Lung microvascular endothelial cell (primary cell): ENCODE measurements at regions not wholly inside any gene's neighbourhood (a gene's known extent, or its start where the extent isn't known, plus 50 kb on each side); places are given as distances from the start of the nearest gene placed in this dataset.

ENCODE experiments used
- DNase-seq, 2 donors: peaks; one replicate each; pipeline versions ENCODE4 v3.0.0 to v3.0.0-alpha.2; 2010; ENCODE audit warnings: low read depth in 2 of 2

- no peak for DNase-seq
Observed at GRCh38 chr1:191888996-191889622, 269.2 kb upstream of the RGS18 start.

GRCh38 chr1:191889623-191890003 lies 268.6 kb upstream of the RGS18 start:
- DNase-seq: no peak

- DNase-seq: no peak
Observed at GRCh38 chr1:191890433-191891088, 267.7 kb upstream of the RGS18 start.

GRCh38 chr1:191892716-191893115 lies 265.5 kb upstream of the RGS18 start:
- DNase-seq: no peak

GRCh38 chr1:191895049-191895448 lies 263.2 kb upstream of the RGS18 start:
- DNase-seq: no peak

- DNase-seq: no peak
Observed at GRCh38 chr1:191895462-191896058, 262.7 kb upstream of the RGS18 start.

- no peak for DNase-seq
Observed at GRCh38 chr1:191897134-191897533, 261.1 kb upstream of the RGS18 start.

GRCh38 chr1:191901651-191902050 lies 256.6 kb upstream of the RGS18 start:
- no peak for DNase-seq

- no peak for DNase-seq
Observed at GRCh38 chr1:191904991-191905390, 253.3 kb upstream of the RGS18 start.

GRCh38 chr1:191905781-191906180 lies 252.5 kb upstream of the RGS18 start:
- peak in 1 of 2 donors; percentile 6 for DNase-seq

- DNase-seq: no peak
Observed at GRCh38 chr1:191907121-191907520, 251.1 kb upstream of the RGS18 start.

GRCh38 chr1:191910245-191910644 lies 248.0 kb upstream of the RGS18 start:
- DNase-seq: no peak

- DNase-seq: no peak
Observed at GRCh38 chr1:191912517-191912916, 245.7 kb upstream of the RGS18 start.

GRCh38 chr1:191913260-191913977 lies 244.8 kb upstream of the RGS18 start:
- no peak for DNase-seq

- no peak for DNase-seq
Observed at GRCh38 chr1:191929383-191929782, 228.9 kb upstream of the RGS18 start.

GRCh38 chr1:191943684-191944083 lies 214.6 kb upstream of the RGS18 start:
- DNase-seq: no peak

GRCh38 chr1:191953526-191953925 lies 204.7 kb upstream of the RGS18 start:
- no peak for DNase-seq

GRCh38 chr1:191959856-191960255 lies 198.4 kb upstream of the RGS18 start:
- no peak for DNase-seq

GRCh38 chr1:191963286-191963685 lies 195.0 kb upstream of the RGS18 start:
- DNase-seq: no peak

- no peak for DNase-seq
Observed at GRCh38 chr1:191963781-191964455, 194.3 kb upstream of the RGS18 start.

GRCh38 chr1:191969290-191969689 lies 189.0 kb upstream of the RGS18 start:
- DNase-seq: no peak

GRCh38 chr1:191970116-191970515 lies 188.1 kb upstream of the RGS18 start:
- no peak for DNase-seq
